ENCODE measurements at regions not wholly inside any gene's neighbourhood (a gene's known extent, or its start where the extent isn't known, plus 50 kb on each side); places are given as distances from the start of the nearest gene placed in this dataset.

- H3K9me3 ChIP-seq (ENCODE audit: insufficient read depth, low read depth) = no peaks in the 10 kb centered on the region
- H4K20me1 ChIP-seq (ENCODE audit: insufficient read depth) = no peaks in the 10 kb centered on the region
- POLR2A ChIA-PET (ENCODE audit: unreplicated experiment) = no interaction called here
Observed at GRCh38 chr18:72667932-72668331, 123.8 kb upstream of the CBLN2 start.

GRCh38 chr18:72652990-72653593 is 109.0 kb upstream of the CBLN2 start:
- Histone ChIP-seq H3K9me3 (ENCODE audit: insufficient read depth, low read depth) (no peaks in the 10 kb centered on the region), H3K4me3 (no peak overlapping the region), H3K36me3 (ENCODE audit: low read depth) (no peaks in the 10 kb centered on the region), H3K9me2 (ENCODE audit: insufficient read depth) (no peaks in the 10 kb centered on the region), H3K79me2 (ENCODE audit: low read depth) (no peaks in the 10 kb centered on the region), H3K27ac (no peak overlapping the region), H3K27me3 (ENCODE audit: insufficient read depth, low read depth) (peaks cover 29% of the 10 kb centered on the region; the same call in 1 of the 2 replicates), H2AFZ (no peak overlapping the region), H3K4me1 (replicated peaks; ENCODE audit: insufficient read depth) (no peaks in the 10 kb centered on the region), H3K4me2 (no peak overlapping the region), H4K20me1 (ENCODE audit: insufficient read depth) (no peaks in the 10 kb centered on the region), H3F3A (ENCODE audit: insufficient read depth, low read depth) (no peaks in the 10 kb centered on the region)
- ChIA-PET POLR2A (ENCODE audit: unreplicated experiment) (no interaction called here), CTCF (no interaction called here)
- intact Hi-C loops (cut with micrococcal nuclease; ENCODE audit: unreplicated experiment) = loop anchor here (5.0 kb wide), 1 partner anchor 1689 kb away; no protein-coding TSS in a partner anchor
- TF ChIP-seq CTCF (conservative IDR thresholded peaks at IDR 0.05) = peak; percentile 69
- TF ChIP-seq EZH2 (IDR thresholded peaks at IDR 0.05; ENCODE audit: low read depth) = no peak
- DNase-seq = peak; percentile 48 to 58
- BruUV-seq (replicated peaks) = no TSS peak

More at GRCh38 chr18:72667932-72668331, 123.8 kb upstream of the CBLN2 start:
- no TSS peak for BruUV-seq (replicated peaks)
- no peak for DNase-seq
- Histone ChIP-seq H3K27ac (no peak overlapping the region), H3K4me3 (no peak overlapping the region), H3K79me2 (ENCODE audit: low read depth) (no peaks in the 10 kb centered on the region), H3K27me3 (ENCODE audit: insufficient read depth, low read depth) (no peaks in the 10 kb centered on the region), H3K4me2 (no peak overlapping the region), H2AFZ (no peak overlapping the region), H3F3A (ENCODE audit: insufficient read depth, low read depth) (no peaks in the 10 kb centered on the region), H3K9me2 (ENCODE audit: insufficient read depth) (no peaks in the 10 kb centered on the region), H3K36me3 (ENCODE audit: low read depth) (no peaks in the 10 kb centered on the region), H3K4me1 (replicated peaks; ENCODE audit: insufficient read depth) (no peaks in the 10 kb centered on the region)
- CTCF ChIA-PET = no interaction called here
- intact Hi-C loops (cut with micrococcal nuclease; ENCODE audit: unreplicated experiment) = no loop called here
- TF ChIP-seq EZH2 (IDR thresholded peaks at IDR 0.05; ENCODE audit: low read depth) (no peak), CTCF (conservative IDR thresholded peaks at IDR 0.05) (no peak)

- no peaks in the 10 kb centered on the region for H3K79me2 ChIP-seq (ENCODE audit: low read depth)
- BruUV-seq (replicated peaks) = no TSS peak
- no peaks in the 10 kb centered on the region for H3K9me3 ChIP-seq (ENCODE audit: insufficient read depth, low read depth)
- no peaks in the 10 kb centered on the region for H3F3A ChIP-seq (ENCODE audit: insufficient read depth, low read depth)
- no peaks in the 10 kb centered on the region for H3K36me3 ChIP-seq (ENCODE audit: low read depth)
- intact Hi-C loops (cut with micrococcal nuclease; ENCODE audit: unreplicated experiment) = loop anchor here (5.0 kb wide), 1 partner anchor 1691 kb away; no protein-coding TSS in a partner anchor
- no peak for DNase-seq
- no peak overlapping the region for H3K4me2 ChIP-seq
- H3K4me1 ChIP-seq (replicated peaks; ENCODE audit: insufficient read depth) = no peaks in the 10 kb centered on the region
- POLR2A ChIA-PET (ENCODE audit: unreplicated experiment) = no interaction called here
- peaks cover 33% of the 10 kb centered on the region; the same call in 1 of the 2 replicates for H3K27me3 ChIP-seq (ENCODE audit: insufficient read depth, low read depth)
- H3K9me2 ChIP-seq (ENCODE audit: insufficient read depth) = no peaks in the 10 kb centered on the region
- no peaks in the 10 kb centered on the region for H4K20me1 ChIP-seq (ENCODE audit: insufficient read depth)
- TF ChIP-seq CTCF (conservative IDR thresholded peaks at IDR 0.05) = no peak
- TF ChIP-seq EZH2 (IDR thresholded peaks at IDR 0.05; ENCODE audit: low read depth) = no peak
- H3K4me3 ChIP-seq = no peak overlapping the region
- H3K27ac ChIP-seq = no peak overlapping the region
- CTCF ChIA-PET = no interaction called here
- no peak overlapping the region for H2AFZ ChIP-seq
Observed at GRCh38 chr18:72651033-72651432, 106.9 kb upstream of the CBLN2 start.
